HG03520 (cell line): ENCODE measurements at regions not wholly inside any gene's neighbourhood (a gene's known extent, or its start where the extent isn't known, plus 50 kb on each side); places are given as distances from the start of the nearest gene placed in this dataset.

Experiments
- ATAC-seq: cut with Tn5 transposase; IDR thresholded peaks from one replicate; pipeline ENCODE4 v1.9.1; 2021; ENCODE audit warnings: mild to moderate bottlenecking, moderate library complexity; ENCODE audit not compliant: unreplicated experiment

- no peak for ATAC-seq
Measured at GRCh38 chr14:97377550-97377949, 580.4 kb downstream of the VRK1 start.

- no peak for ATAC-seq
Measured at GRCh38 chr14:97379091-97379531, 581.9 kb downstream of the VRK1 start.

GRCh38 chr14:97380539-97380941 lies 583.4 kb downstream of the VRK1 start:
- ATAC-seq = no peak

- ATAC-seq = no peak
Measured at GRCh38 chr14:97381309-97381708, 584.1 kb downstream of the VRK1 start.

- no peak for ATAC-seq
Measured at GRCh38 chr14:97382616-97383226, 585.5 kb downstream of the VRK1 start.

DNA sequence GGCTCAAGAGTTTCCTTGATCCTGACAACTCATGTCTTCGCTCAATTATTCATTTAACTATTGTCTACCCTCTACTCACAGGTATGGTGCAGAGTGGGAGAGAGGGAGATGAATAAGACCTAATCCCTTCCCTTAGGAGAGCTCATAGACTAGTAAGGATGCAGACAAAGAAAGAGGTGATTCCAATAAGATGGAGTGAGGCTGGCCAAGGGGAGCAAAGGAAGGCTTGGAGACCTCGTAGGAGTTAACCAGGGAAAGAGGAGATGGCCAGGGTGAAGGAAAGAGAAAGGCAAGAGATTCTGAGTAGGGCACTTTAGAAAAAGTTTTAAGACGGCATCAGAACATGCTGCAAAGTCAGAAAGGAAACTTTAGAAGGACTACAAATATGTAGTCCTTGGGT lies 588.5 kb downstream of the VRK1 start:
- no peak for ATAC-seq

GRCh38 chr14:97387252-97387874 lies 590.2 kb downstream of the VRK1 start:
- ATAC-seq = no peak

GRCh38 chr14:97388408-97388807 lies 591.2 kb downstream of the VRK1 start:
- no peak for ATAC-seq

- no peak for ATAC-seq
Measured at GRCh38 chr14:97390096-97390724, 593.0 kb downstream of the VRK1 start.

GRCh38 chr14:97393244-97393643 lies 596.1 kb downstream of the VRK1 start:
- ATAC-seq = no peak

DNA sequence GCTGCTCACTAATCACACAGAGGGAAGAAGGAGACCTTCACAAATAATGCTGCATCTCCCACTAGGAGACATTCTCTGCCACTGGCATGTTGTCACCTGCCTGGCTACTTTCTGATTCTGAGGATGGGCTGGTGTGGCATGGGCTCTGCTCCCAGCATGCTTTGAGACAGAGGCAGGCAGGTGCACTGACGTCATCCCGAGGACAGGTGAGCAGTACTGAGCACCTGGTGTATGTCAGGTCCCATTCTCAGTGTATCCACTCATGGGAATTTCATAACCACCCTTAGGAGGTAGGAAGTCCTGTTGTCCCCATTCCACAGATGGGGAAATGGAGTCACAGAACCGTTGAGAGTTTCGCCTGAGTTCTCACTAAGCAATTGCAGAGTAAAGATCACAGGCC lies 597.9 kb downstream of the VRK1 start:
- no peak for ATAC-seq

- ATAC-seq = no peak
Measured at GRCh38 chr14:97401714-97402113, 604.5 kb downstream of the VRK1 start.

DNA sequence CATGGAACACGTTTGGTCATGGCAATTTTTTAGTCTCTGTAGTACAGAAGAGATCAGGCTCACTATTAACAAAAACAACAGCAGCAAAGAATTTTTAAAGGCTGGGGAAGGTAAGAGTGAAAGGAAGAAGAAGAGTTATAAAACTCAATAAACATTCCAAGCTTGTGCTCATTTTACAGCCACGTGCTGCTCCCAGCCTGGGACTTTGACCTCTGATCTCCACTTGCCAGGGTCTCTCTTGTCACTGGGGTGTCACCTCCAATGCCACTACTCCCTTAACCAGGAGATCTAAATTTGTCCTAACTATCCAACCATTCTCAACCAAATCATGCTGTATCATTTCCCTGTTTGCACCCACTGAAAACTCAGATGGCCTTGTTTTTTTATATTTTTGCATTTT lies 605.1 kb downstream of the VRK1 start:
- no peak for ATAC-seq

- ATAC-seq = no peak
Measured at GRCh38 chr14:97407701-97408407, 610.7 kb downstream of the VRK1 start.

DNA sequence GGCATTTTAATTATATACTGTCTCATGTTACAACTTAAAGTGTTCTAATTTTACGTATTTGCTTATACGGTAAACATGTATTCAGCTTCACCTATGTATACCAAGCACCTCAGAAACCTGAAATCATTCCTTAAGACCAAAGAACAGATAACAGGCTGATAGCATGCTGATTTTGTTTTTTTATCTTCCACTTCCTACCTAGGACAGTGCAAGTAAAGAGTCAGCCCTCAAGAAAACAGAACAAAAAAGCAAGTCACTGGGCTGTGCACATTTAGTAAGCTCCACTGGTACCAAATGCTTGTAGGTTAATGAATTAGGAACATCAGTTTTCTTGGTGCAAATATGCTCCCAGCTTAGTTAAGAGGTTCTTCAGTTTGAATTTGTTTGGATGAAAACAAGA lies 611.3 kb downstream of the VRK1 start:
- no peak for ATAC-seq

- no peak for ATAC-seq
Measured at GRCh38 chr14:97408937-97409815, 612.0 kb downstream of the VRK1 start.

GRCh38 chr14:97410667-97411620 lies 613.8 kb downstream of the VRK1 start:
- no peak for ATAC-seq

- ATAC-seq = no peak
Measured at GRCh38 chr14:97411938-97412612, 614.9 kb downstream of the VRK1 start.

GRCh38 chr14:97413022-97413539 lies 615.9 kb downstream of the VRK1 start:
- ATAC-seq = no peak
